Upper lobe of left lung (tissue), 6 donors: ENCODE measurements at regions not wholly inside any gene's neighbourhood (a gene's known extent, or its start where the extent isn't known, plus 50 kb on each side); places are given as distances from the start of the nearest gene placed in this dataset.

Source experiments
- ATAC-seq, 2 donors: fragments of 200-7000 bp; cut with Tn5 transposase; one replicate each; pipeline ENCODE4 v1.9.1; 2022; ENCODE audit warnings: mild to moderate bottlenecking in 2 of 2, moderate library complexity in 2 of 2; ENCODE audit not compliant: low FRiP score in 2 of 2
- DNase-seq, 2 donors: peaks; one replicate each; pipeline ENCODE4 v3.0.0-alpha.2; 2019 to 2020
- H3K27ac ChIP-seq, 4 donors: fragments of 200-600 bp; sonication (generic); one replicate each; pipeline ENCODE4 v1.5.1; 2016 to 2019
- H3K27me3 ChIP-seq, 4 donors: fragments of 200-600 bp; sonication (generic); one replicate each; pipeline ENCODE4 v1.5.1; 2017 to 2019
- H3K36me3 ChIP-seq, 4 donors: fragments of 200-600 bp; sonication (generic); one replicate each; pipeline ENCODE4 v1.5.1; 2016 to 2019
- H3K4me1 ChIP-seq, 4 donors: fragments of 200-600 bp; sonication (generic); one replicate each; pipeline ENCODE4 v1.5.1; 2018 to 2019
- H3K4me3 ChIP-seq, 4 donors: fragments of 200-600 bp; sonication (generic); one replicate each; pipeline ENCODE4 v1.5.1; 2017 to 2019; ENCODE audit warnings: mild to moderate bottlenecking in 2 of 4, moderate library complexity in 1 of 4
- H3K9me3 ChIP-seq, 4 donors: fragments of 200-600 bp; sonication (generic); one replicate each; pipeline ENCODE4 v1.5.1; 2018 to 2019
- CTCF ChIP-seq, 6 experiments: fragments of 450-650 bp in 4 of 6; fragments of 200-600 bp in 2 of 6; sonication (generic) in 2 of 6; IDR thresholded peaks; one replicate each; pipeline ENCODE4 v1.5.1; 2016 to 2019; ENCODE audit warnings: antibody characterized with exemption in 6 of 6
- EP300 ChIP-seq, 4 donors: sonication (generic); formaldehyde crosslinking; IDR thresholded peaks; one replicate each; pipeline ENCODE4 v1.5.1; 2017; ENCODE audit warnings: antibody characterized with exemption in 4 of 4, control low read depth in 2 of 4
- POLR2A ChIP-seq, 4 donors: fragments of 450-650 bp; IDR thresholded peaks; one replicate each; pipeline ENCODE4 v1.5.1; 2016 to 2017; ENCODE audit warnings: antibody characterized with exemption in 4 of 4, mild to moderate bottlenecking in 2 of 4
- POLR2AphosphoS5 ChIP-seq, 2 donors: sonication (generic); formaldehyde crosslinking; IDR thresholded peaks; one replicate each; pipeline ENCODE4 v1.5.1; 2017; ENCODE audit warnings: antibody characterized with exemption in 2 of 2
- WGBS, 2 donors: methylation state at CpG; one replicate each; pipeline ENCODE4 v1.1.5; 2017 to 2018; 5-methylcytosine and 5-hydroxymethylcytosine counted together
- donor health status: DM: no; HTN: no; CAD: no; lungs with moderate emphysema.
- donor health status: DM: no; HTN: yes; CAD: no; lungs with severe emphysema.

- Histone ChIP-seq H3K27me3 (no peaks in the 10 kb centered on the region), H3K27ac (no peak overlapping the region), H3K9me3 (no peaks in the 10 kb centered on the region), H3K36me3 (no peaks in the 10 kb centered on the region), H3K4me3 (no peak overlapping the region), H3K4me1 (no peaks in the 10 kb centered on the region)
- ATAC-seq (no peak), DNase-seq (no peak)
- WGBS, 2 donors = 73% methylated on average over 2 of the region's 2 CpGs
- TF ChIP-seq POLR2AphosphoS5 (IDR thresholded peaks at IDR 0.05) (no peak), CTCF (IDR thresholded peaks at IDR 0.05) (no peak), POLR2A (IDR thresholded peaks at IDR 0.05) (no peak), EP300 (IDR thresholded peaks at IDR 0.05) (no peak)
Measured at GRCh38 chr1:112054510-112054909, 65.0 kb upstream of the KCND3 start.

GRCh38 chr1:112056354-112056753 lies 66.9 kb upstream of the KCND3 start:
- Histone ChIP-seq H3K4me3 (no peak overlapping the region), H3K27ac (no peak overlapping the region), H3K36me3 (no peaks in the 10 kb centered on the region), H3K27me3 (no peaks in the 10 kb centered on the region), H3K9me3 (no peaks in the 10 kb centered on the region), H3K4me1 (no peaks in the 10 kb centered on the region)
- no peak for DNase-seq
- 73 to 77% methylated on average over 5 of the region's 5 CpGs for WGBS, 2 donors
- TF ChIP-seq POLR2A (IDR thresholded peaks at IDR 0.05) (no peak), EP300 (IDR thresholded peaks at IDR 0.05) (no peak), CTCF (IDR thresholded peaks at IDR 0.05) (no peak), POLR2AphosphoS5 (IDR thresholded peaks at IDR 0.05) (no peak)
- ATAC-seq = no peak

- no peaks in the 10 kb centered on the region for H3K36me3 ChIP-seq
- H3K4me1 ChIP-seq = no peaks in the 10 kb centered on the region
- H3K27me3 ChIP-seq = no peaks in the 10 kb centered on the region
- ATAC-seq (no peak), DNase-seq (peak in 1 of 2 donors; percentile 16)
- 86 to 93% methylated on average over 5 of the region's 5 CpGs for WGBS, 2 donors
- H3K9me3 ChIP-seq = no peaks in the 10 kb centered on the region
- H3K27ac ChIP-seq = no peak overlapping the region
- no peak overlapping the region for H3K4me3 ChIP-seq
- TF ChIP-seq CTCF (IDR thresholded peaks at IDR 0.05) = no peak
- no peak for TF ChIP-seq POLR2AphosphoS5 (IDR thresholded peaks at IDR 0.05)
- TF ChIP-seq POLR2A (IDR thresholded peaks at IDR 0.05) = no peak
- no peak for TF ChIP-seq EP300 (IDR thresholded peaks at IDR 0.05)
Measured at GRCh38 chr1:112057736-112058135, 68.3 kb upstream of the KCND3 start.

- no peaks in the 10 kb centered on the region for H3K4me1 ChIP-seq
- WGBS, 2 donors = 69 to 75% methylated on average over 7 of the region's 7 CpGs
- no peaks in the 10 kb centered on the region for H3K27me3 ChIP-seq
- H3K9me3 ChIP-seq = no peaks in the 10 kb centered on the region
- H3K4me3 ChIP-seq = no peak overlapping the region
- TF ChIP-seq EP300 (IDR thresholded peaks at IDR 0.05) (no peak), POLR2A (IDR thresholded peaks at IDR 0.05) (no peak), POLR2AphosphoS5 (IDR thresholded peaks at IDR 0.05) (no peak), CTCF (IDR thresholded peaks at IDR 0.05) (no peak)
- no peak overlapping the region for H3K27ac ChIP-seq
- DNase-seq = no peak
- no peaks in the 10 kb centered on the region for H3K36me3 ChIP-seq
- no peak for ATAC-seq
Measured at GRCh38 chr1:112058815-112059450, 69.5 kb upstream of the KCND3 start.

- WGBS, 2 donors = 77 to 84% methylated on average over 5 to 6 of the region's 6 CpGs
- no peaks in the 10 kb centered on the region for H3K9me3 ChIP-seq
- no peaks in the 10 kb centered on the region for H3K27me3 ChIP-seq
- H3K27ac ChIP-seq = no peak overlapping the region
- ATAC-seq = no peak
- no peaks in the 10 kb centered on the region for H3K4me1 ChIP-seq
- no peak for DNase-seq
- no peak for TF ChIP-seq POLR2AphosphoS5 (IDR thresholded peaks at IDR 0.05)
- no peak for TF ChIP-seq CTCF (IDR thresholded peaks at IDR 0.05)
- TF ChIP-seq EP300 (IDR thresholded peaks at IDR 0.05) = no peak
- TF ChIP-seq POLR2A (IDR thresholded peaks at IDR 0.05) = no peak
- H3K4me3 ChIP-seq = no peak overlapping the region
- H3K36me3 ChIP-seq = no peaks in the 10 kb centered on the region
Measured at GRCh38 chr1:112059679-112060078, 70.2 kb upstream of the KCND3 start.
